SK-N-SH (cell line): ENCODE measurements at regions not wholly inside any gene's neighbourhood (a gene's known extent, or its start where the extent isn't known, plus 50 kb on each side); places are given as distances from the start of the nearest gene placed in this dataset.

Experiments used
- CTCF ChIP-seq: fragments of 200-600 bp; sonication (generic); IDR thresholded peaks from 2 replicates; pipeline ENCODE4 v1.6.1; 2017; ENCODE audit warnings: antibody characterized with exemption, mild to moderate bottlenecking, moderate library complexity
- REST ChIP-seq: IDR thresholded peaks from 2 replicates; pipeline ENCODE4 v1.6.1; 2012; ENCODE audit warnings: mild to moderate bottlenecking, low read depth, low read length, moderate library complexity
- TEAD4 ChIP-seq: IDR thresholded peaks from 2 replicates; pipeline ENCODE4 v1.4.0; 2012; ENCODE audit warnings: mild to moderate bottlenecking, borderline replicate concordance; ENCODE audit not compliant: insufficient read depth

GRCh38 chr9:71383308-71383940 is 262.0 kb upstream of the TRPM3 start:
- TF ChIP-seq CTCF = no peak
- no peak for TF ChIP-seq REST
- no peak for TF ChIP-seq TEAD4
